Esophagus muscularis mucosa (tissue), 4 donors: ENCODE measurements at regions not wholly inside any gene's neighbourhood (a gene's known extent, or its start where the extent isn't known, plus 50 kb on each side); places are given as distances from the start of the nearest gene placed in this dataset.

ENCODE experiments used
- DNase-seq: peaks from one replicate; pipeline ENCODE4 v3.0.0-alpha.2; 2017; ENCODE audit errors: extremely low spot score
- H3K27ac ChIP-seq, 4 donors: fragments of 200-600 bp; sonication (generic); replicated peaks in 1 of 4; 1 replicate in 3 of 4; 2 replicates in 1 of 4; pipeline ENCODE4 v1.5.1; 2016 to 2019; ENCODE audit warnings: mild to moderate bottlenecking in 1 of 4
- H3K27me3 ChIP-seq, 4 donors: fragments of 200-600 bp; sonication (generic); one replicate each; pipeline versions ENCODE4 v1.5.1 to v1.6.0; 2016 to 2019
- H3K36me3 ChIP-seq, 4 donors: fragments of 200-600 bp; sonication (generic); one replicate each; pipeline ENCODE4 v1.5.1; 2016 to 2019
- H3K4me1 ChIP-seq, 4 donors: fragments of 200-600 bp; sonication (generic); one replicate each; pipeline ENCODE4 v1.5.1; 2016 to 2019
- H3K4me3 ChIP-seq, 4 donors: fragments of 200-600 bp; sonication (generic); 1 replicate in 2 of 4; 2 replicates in 2 of 4; pipeline ENCODE4 v1.5.1; 2016 to 2019; ENCODE audit warnings: mild to moderate bottlenecking in 4 of 4, moderate library complexity in 1 of 4
- H3K9me3 ChIP-seq, 4 donors: fragments of 200-600 bp; sonication (generic); 1 replicate in 3 of 4; 2 replicates in 1 of 4; pipeline ENCODE4 v1.5.1; 2016 to 2019
- CTCF ChIP-seq, 3 experiments: fragments of 200-600 bp in 2 of 3; fragments of 450-650 bp in 1 of 3; sonication (generic) in 2 of 3; IDR thresholded peaks; one replicate each; pipeline ENCODE4 v1.5.1; 2017 to 2019; ENCODE audit warnings: antibody characterized with exemption in 3 of 3, mild to moderate bottlenecking in 2 of 3, moderate library complexity in 1 of 3
- EP300 ChIP-seq: sonication (generic); formaldehyde crosslinking; IDR thresholded peaks from one replicate; pipeline ENCODE4 v1.6.1; 2017; ENCODE audit warnings: antibody characterized with exemption
- POLR2A ChIP-seq: fragments of 450-650 bp; IDR thresholded peaks from one replicate; pipeline ENCODE4 v1.6.1; 2017; ENCODE audit warnings: antibody characterized with exemption, moderate library complexity, mild to moderate bottlenecking, low read depth
- POLR2AphosphoS5 ChIP-seq, 2 donors: sonication (generic); formaldehyde crosslinking; IDR thresholded peaks; one replicate each; pipeline ENCODE4 v1.6.1; 2017; ENCODE audit warnings: antibody characterized with exemption in 2 of 2
- WGBS: methylation state at CpG from one replicate; pipeline ENCODE4 v1.1.5; 2018; 5-methylcytosine and 5-hydroxymethylcytosine counted together
- intact Hi-C: fragments of 100-400 bp; cut with DNase I; formaldehyde crosslinking; loops from one replicate; pipeline ENCODE4 v1.15.1; 2023

- no peak for DNase-seq
- H3K27ac ChIP-seq, result no peak overlapping the region
- 73% methylated on average over 2 of the region's 2 CpGs for WGBS
- peaks cover 0 to 11% (median 6%) of the 10 kb centered on the region in 4 donors for H3K9me3 ChIP-seq
- H3K27me3 ChIP-seq, result no peaks in the 10 kb centered on the region
- H3K4me1 ChIP-seq, result no peaks in the 10 kb centered on the region
- intact Hi-C loops, result no loop called here
- no peaks in the 10 kb centered on the region for H3K36me3 ChIP-seq
- TF ChIP-seq EP300 (no peak), POLR2A (no peak), CTCF (IDR thresholded peaks at IDR 0.05) (no peak)
- no peak overlapping the region for H3K4me3 ChIP-seq
Observed at GRCh38 chr2:117068371-117068770, 746.1 kb upstream of the DDX18 start.

DNA sequence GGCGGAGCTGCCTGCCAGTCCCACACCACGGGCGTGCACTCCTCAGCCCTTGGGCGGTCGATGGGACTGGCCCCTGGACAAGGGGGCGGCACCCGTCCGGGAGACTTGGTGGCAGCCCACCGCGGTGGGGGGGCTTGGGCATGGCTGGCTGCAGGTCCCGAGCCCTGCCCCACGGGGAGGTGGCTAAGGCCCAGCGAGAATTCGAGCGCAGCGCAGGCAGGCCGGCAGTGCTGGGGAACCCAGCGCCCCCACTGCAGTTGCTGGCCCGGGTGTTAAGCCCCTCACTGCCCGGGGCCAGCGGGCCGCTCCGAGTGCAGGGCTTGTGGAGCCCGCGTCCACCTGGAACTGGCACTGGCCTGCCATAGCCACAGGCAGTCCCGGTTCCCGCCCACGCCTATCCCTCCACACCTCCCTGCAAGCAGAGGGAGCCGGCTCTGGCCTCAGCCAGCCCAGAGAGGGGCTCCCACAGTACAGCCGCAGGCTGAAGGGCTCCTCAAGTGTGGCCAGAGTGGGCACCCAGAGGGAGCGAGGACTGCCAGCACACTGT is 742.9 kb upstream of the DDX18 start:
- H3K4me1 ChIP-seq, result no peaks in the 10 kb centered on the region
- DNase-seq, result no peak
- WGBS, result 94% methylated on average over 13 of the region's 31 CpGs
- intact Hi-C loops, result no loop called here
- H3K4me3 ChIP-seq, result no peak overlapping the region
- TF ChIP-seq POLR2A (no peak), POLR2AphosphoS5 (IDR thresholded peaks at IDR 0.05) (no peak), CTCF (IDR thresholded peaks at IDR 0.05) (no peak), EP300 (no peak)
- no peaks in the 10 kb centered on the region for H3K27me3 ChIP-seq
- H3K9me3 ChIP-seq, result peaks cover 0 to 11% (median 6%) of the 10 kb centered on the region in 4 donors
- H3K36me3 ChIP-seq, result no peaks in the 10 kb centered on the region
- no peak overlapping the region for H3K27ac ChIP-seq

DNA sequence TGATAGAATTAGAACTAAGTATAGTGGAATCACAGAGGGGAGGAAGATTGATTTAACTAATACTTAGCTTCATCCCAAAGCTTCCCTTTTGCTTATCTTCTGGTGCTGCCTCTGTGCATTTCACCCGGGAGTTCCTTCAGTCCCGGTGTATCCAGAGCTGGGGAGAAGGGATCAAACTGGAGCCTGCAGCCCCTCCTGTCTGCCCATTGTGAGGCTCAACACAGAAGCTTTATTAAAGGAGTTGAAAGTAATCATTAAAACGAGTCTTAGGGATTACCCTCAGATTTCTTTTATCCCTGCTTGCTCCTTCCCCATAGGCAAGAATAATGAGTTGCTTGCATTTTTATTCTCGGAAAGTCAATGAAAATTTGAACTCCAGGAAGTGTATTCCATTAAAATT is 739.7 kb upstream of the DDX18 start:
- H3K4me3 ChIP-seq, result no peak overlapping the region
- peaks cover 0 to 11% (median 6%) of the 10 kb centered on the region in 4 donors for H3K9me3 ChIP-seq
- H3K4me1 ChIP-seq, result no peaks in the 10 kb centered on the region
- H3K36me3 ChIP-seq, result no peaks in the 10 kb centered on the region
- no peaks in the 10 kb centered on the region for H3K27me3 ChIP-seq
- intact Hi-C loops, result no loop called here
- no peak for TF ChIP-seq POLR2AphosphoS5 (IDR thresholded peaks at IDR 0.05)
- no peak for TF ChIP-seq EP300
- no peak for TF ChIP-seq POLR2A
- no peak for TF ChIP-seq CTCF (IDR thresholded peaks at IDR 0.05)
- 80% methylated on average over 4 of the region's 4 CpGs for WGBS
- DNase-seq, result no peak
- no peak overlapping the region for H3K27ac ChIP-seq

DNA sequence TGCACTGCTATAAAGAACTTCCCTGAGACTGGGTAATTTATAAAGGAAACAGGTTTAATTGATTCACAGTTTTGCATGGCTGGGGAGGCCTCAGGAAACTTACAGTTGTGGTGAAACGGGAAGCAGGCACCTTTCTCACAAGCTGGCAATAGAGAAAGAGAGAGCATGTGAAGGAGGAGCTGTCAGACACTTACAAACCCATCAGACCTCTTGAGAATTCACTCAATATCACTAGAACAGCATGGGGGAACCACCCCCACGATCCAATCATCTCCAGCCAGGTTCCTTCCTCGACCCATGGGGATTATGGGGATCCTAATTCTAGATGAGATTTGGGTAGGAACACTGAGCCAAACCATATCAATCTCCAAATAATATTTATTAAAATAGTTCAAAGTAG is 729.2 kb upstream of the DDX18 start:
- H3K36me3 ChIP-seq, result no peaks in the 10 kb centered on the region
- no peak for DNase-seq
- H3K27me3 ChIP-seq, result no peaks in the 10 kb centered on the region
- H3K9me3 ChIP-seq, result no peaks in the 10 kb centered on the region
- no peak for TF ChIP-seq POLR2AphosphoS5 (IDR thresholded peaks at IDR 0.05)
- TF ChIP-seq POLR2A, result no peak
- no peak for TF ChIP-seq EP300
- intact Hi-C loops, result no loop called here
- no peak overlapping the region for H3K27ac ChIP-seq
- H3K4me3 ChIP-seq, result no peak overlapping the region
- 63% methylated on average over 3 of the region's 3 CpGs for WGBS
- no peaks in the 10 kb centered on the region for H3K4me1 ChIP-seq

DNA sequence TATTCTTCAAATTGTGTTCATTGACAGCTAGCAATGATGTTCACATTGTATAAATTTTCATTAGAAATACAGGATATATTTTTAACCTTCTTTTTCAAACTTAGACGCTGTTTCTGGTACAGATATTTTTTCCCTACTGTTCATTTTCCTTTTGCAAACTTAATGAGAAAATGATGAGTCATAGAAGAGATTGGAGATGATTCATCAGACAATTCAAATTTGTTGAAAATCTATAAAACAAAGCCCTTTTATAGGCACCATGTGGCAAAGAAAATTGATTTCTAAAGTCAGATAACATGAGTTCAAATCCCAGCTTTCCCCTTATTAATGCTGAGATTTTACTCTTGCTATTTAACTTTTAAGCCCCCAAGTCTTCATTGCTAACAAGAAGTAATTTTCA is 728.8 kb upstream of the DDX18 start:
- TF ChIP-seq POLR2AphosphoS5 (IDR thresholded peaks at IDR 0.05) (no peak), POLR2A (no peak), CTCF (IDR thresholded peaks at IDR 0.05) (no peak), EP300 (no peak)
- Histone ChIP-seq H3K9me3 (no peaks in the 10 kb centered on the region), H3K4me3 (no peak overlapping the region), H3K4me1 (no peaks in the 10 kb centered on the region), H3K27me3 (no peaks in the 10 kb centered on the region), H3K27ac (no peak overlapping the region), H3K36me3 (no peaks in the 10 kb centered on the region)
- 81% methylated on average over 1 of the region's 1 CpG for WGBS
- intact Hi-C loops, result no loop called here
- DNase-seq, result no peak
